Gastrocnemius medialis (tissue), 4 donors: ENCODE measurements at regions not wholly inside any gene's neighbourhood (a gene's known extent, or its start where the extent isn't known, plus 50 kb on each side); places are given as distances from the start of the nearest gene placed in this dataset.

Experiments used
- ATAC-seq, 2 donors: fragments of 150-250 bp; one replicate each; pipeline ENCODE4 v1.9.1; 2016
- DNase-seq, 2 donors: peaks; one replicate each; pipeline ENCODE4 v3.0.0-alpha.2; 2019
- H3K27ac ChIP-seq, 4 donors: fragments of 200-600 bp; sonication (generic); 1 replicate in 1 of 4; 2 replicates in 3 of 4; pipeline ENCODE4 v1.5.1; 2016 to 2018; ENCODE audit warnings: mild to moderate bottlenecking in 2 of 4, moderate library complexity in 1 of 4
- H3K27me3 ChIP-seq, 3 donors: fragments of 200-600 bp; sonication (generic) in 2 of 3; 1 replicate in 1 of 3; 2 replicates in 2 of 3; pipeline versions ENCODE4 v1.5.1 to v1.6.0; 2016 to 2019; ENCODE audit warnings: mild to moderate bottlenecking in 1 of 3, moderate library complexity in 1 of 3
- H3K36me3 ChIP-seq, 2 donors: fragments of 200-600 bp; sonication (generic) in 1 of 2; one replicate each; pipeline ENCODE4 v1.5.1; 2017 to 2018
- H3K4me1 ChIP-seq, 2 donors: fragments of 200-600 bp; sonication (generic) in 1 of 2; one replicate each; pipeline ENCODE4 v1.5.1; 2016 to 2017; ENCODE audit warnings: mild to moderate bottlenecking in 2 of 2
- H3K4me3 ChIP-seq, 4 donors: fragments of 200-600 bp; sonication (generic) in 3 of 4; 1 replicate in 1 of 4; 2 replicates in 3 of 4; pipeline ENCODE4 v1.5.1; 2016 to 2019; ENCODE audit warnings: mild to moderate bottlenecking in 2 of 4
- H3K9me3 ChIP-seq, 3 donors: fragments of 200-600 bp; sonication (generic) in 2 of 3; 1 replicate in 1 of 3; 2 replicates in 2 of 3; pipeline ENCODE4 v1.5.1; 2016 to 2019
- POLR2A ChIP-seq, 2 donors: fragments of 450-650 bp; IDR thresholded peaks; one replicate each; pipeline ENCODE4 v1.6.1; 2017; ENCODE audit warnings: antibody characterized with exemption in 2 of 2, mild to moderate bottlenecking in 2 of 2, moderate library complexity in 2 of 2
- in situ Hi-C, 4 donors: fragments of 200-750 bp; cut with MboI; loops; one replicate each; pipeline versions ENCODE4 v1.15.0 to v1.8.0; 2017; ENCODE audit warnings: low sequenced_read_pairs in 4 of 4
- intact Hi-C: fragments of 100-400 bp; cut with DNase I; formaldehyde crosslinking; loops from one replicate; pipeline ENCODE4 v1.15.1; 2023; ENCODE audit warnings: low total_unique reads
- TF ChIP-seq, protein P1 (sequence below), 5 experiments: fragments of 450-650 bp in 3 of 5; fragments of 200-600 bp in 2 of 5; sonication (generic) in 2 of 5; IDR thresholded peaks in 4 of 5; conservative IDR thresholded peaks in 1 of 5; 1 replicate in 4 of 5; 2 replicates in 1 of 5; pipeline ENCODE4 v1.5.1; 2016 to 2019; ENCODE audit warnings: antibody characterized with exemption in 5 of 5, mild to moderate bottlenecking in 3 of 5, moderate library complexity in 3 of 5

DNA sequence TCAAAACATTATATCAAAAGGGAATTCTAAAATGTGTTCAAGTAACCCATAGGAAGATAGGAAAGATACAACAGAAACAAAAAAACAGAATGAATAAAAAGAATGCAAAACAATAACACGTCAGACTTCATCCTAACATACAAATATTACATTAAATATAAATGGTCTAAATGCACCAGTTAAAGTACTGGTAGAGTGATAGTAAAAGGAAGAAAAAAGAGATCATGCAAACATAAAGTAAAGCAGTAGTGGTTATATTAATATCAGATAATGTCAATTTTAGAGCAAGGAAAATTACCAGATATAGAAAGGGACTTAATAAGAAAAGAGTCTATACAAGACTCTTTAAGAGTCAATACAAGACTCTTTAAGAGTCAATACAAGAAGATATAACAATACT lies 755.7 kb downstream of the MCTP2 start:
- H3K27me3 ChIP-seq, result no peaks in the 10 kb centered on the region
- in situ Hi-C loops, result no loop called here
- no peaks in the 10 kb centered on the region for H3K9me3 ChIP-seq
- intact Hi-C loops, result no loop called here
- no peak for DNase-seq
- no peaks in the 10 kb centered on the region for H3K4me1 ChIP-seq
- H3K36me3 ChIP-seq, result no peaks in the 10 kb centered on the region
- H3K4me3 ChIP-seq, result no peak overlapping the region
- no peak for TF ChIP-seq POLR2A (IDR thresholded peaks at IDR 0.05)
- TF ChIP-seq, protein P1, sequence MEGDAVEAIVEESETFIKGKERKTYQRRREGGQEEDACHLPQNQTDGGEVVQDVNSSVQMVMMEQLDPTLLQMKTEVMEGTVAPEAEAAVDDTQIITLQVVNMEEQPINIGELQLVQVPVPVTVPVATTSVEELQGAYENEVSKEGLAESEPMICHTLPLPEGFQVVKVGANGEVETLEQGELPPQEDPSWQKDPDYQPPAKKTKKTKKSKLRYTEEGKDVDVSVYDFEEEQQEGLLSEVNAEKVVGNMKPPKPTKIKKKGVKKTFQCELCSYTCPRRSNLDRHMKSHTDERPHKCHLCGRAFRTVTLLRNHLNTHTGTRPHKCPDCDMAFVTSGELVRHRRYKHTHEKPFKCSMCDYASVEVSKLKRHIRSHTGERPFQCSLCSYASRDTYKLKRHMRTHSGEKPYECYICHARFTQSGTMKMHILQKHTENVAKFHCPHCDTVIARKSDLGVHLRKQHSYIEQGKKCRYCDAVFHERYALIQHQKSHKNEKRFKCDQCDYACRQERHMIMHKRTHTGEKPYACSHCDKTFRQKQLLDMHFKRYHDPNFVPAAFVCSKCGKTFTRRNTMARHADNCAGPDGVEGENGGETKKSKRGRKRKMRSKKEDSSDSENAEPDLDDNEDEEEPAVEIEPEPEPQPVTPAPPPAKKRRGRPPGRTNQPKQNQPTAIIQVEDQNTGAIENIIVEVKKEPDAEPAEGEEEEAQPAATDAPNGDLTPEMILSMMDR (IDR thresholded peaks at IDR 0.05 in 4 of 5, conservative IDR thresholded peaks at IDR 0.05 in 1 of 5), result no peak
- no peak for ATAC-seq
- no peak overlapping the region for H3K27ac ChIP-seq

DNA sequence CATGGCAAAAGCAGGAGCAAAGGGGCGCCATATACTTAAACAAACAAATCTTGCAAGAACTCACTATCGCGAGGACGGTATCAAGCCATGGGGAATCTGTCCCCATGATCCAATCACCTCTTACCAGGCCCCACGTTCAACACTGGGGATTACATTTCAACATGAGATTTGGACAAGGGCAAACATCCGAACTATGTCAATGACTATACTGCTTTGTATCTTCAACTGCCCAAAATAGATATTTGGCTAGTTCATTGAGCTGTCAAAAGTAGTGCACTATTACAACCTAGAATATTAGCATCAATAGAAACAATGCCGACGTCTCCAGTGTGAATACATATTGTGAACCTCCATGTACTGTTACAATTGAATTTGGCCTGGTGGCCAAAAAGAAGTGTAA lies 760.4 kb downstream of the MCTP2 start:
- H3K27ac ChIP-seq, result no peak overlapping the region
- in situ Hi-C loops, result no loop called here
- ATAC-seq, result no peak
- no peaks in the 10 kb centered on the region for H3K36me3 ChIP-seq
- no peak overlapping the region for H3K4me3 ChIP-seq
- no peak for TF ChIP-seq POLR2A (IDR thresholded peaks at IDR 0.05)
- TF ChIP-seq, protein P1 (IDR thresholded peaks at IDR 0.05 in 4 of 5, conservative IDR thresholded peaks at IDR 0.05 in 1 of 5), result no peak
- intact Hi-C loops, result no loop called here
- no peak for DNase-seq
- no peaks in the 10 kb centered on the region for H3K27me3 ChIP-seq
- no peaks in the 10 kb centered on the region for H3K4me1 ChIP-seq
- H3K9me3 ChIP-seq, result no peaks in the 10 kb centered on the region

DNA sequence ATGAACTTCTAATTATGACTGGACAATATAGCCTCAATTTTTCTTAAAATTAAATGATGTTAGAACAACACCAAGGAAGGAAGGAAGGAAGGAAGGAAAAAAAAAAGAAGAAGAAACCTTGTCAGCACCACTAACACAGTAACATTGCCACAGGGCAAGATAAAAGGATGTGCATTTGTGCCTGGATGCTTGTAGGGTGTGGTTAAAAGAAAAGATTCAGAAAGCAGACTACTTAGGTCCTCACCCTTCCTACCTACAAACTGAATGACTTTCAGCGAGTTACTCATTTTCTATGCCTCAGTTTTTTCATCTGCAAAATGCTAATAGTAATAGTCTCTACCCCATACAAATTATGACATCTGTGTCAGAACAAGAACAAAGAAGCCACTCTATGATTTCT lies 778.3 kb downstream of the MCTP2 start:
- no peaks in the 10 kb centered on the region for H3K27me3 ChIP-seq
- H3K27ac ChIP-seq, result no peak overlapping the region
- ATAC-seq (no peak), DNase-seq (no peak)
- no peaks in the 10 kb centered on the region for H3K4me1 ChIP-seq
- intact Hi-C loops, result no loop called here
- TF ChIP-seq POLR2A (IDR thresholded peaks at IDR 0.05), result no peak
- TF ChIP-seq, protein P1 (IDR thresholded peaks at IDR 0.05 in 4 of 5, conservative IDR thresholded peaks at IDR 0.05 in 1 of 5), result no peak
- in situ Hi-C loops, result no loop called here
- no peaks in the 10 kb centered on the region for H3K36me3 ChIP-seq
- H3K9me3 ChIP-seq, result no peaks in the 10 kb centered on the region
- H3K4me3 ChIP-seq, result no peak overlapping the region

DNA sequence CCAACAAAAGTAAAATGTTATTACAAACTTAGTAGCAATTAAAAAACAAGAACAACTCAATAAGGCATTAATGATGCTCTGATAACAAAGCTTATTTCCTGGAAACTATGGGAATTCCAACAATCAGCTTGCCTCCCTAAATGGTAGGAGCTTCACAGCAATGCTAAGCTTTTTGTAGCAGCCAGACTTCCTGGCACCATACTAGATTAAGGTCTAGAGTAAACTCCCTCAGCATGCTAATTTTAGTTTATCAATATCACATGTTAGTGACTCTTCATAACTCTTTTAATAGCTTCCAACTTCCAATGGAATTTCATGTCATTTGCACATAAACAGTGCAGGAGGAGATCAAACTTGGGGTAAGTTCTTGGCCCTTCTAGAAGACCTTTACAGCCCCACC lies 782.0 kb downstream of the MCTP2 start:
- H3K9me3 ChIP-seq, result no peaks in the 10 kb centered on the region
- in situ Hi-C loops, result no loop called here

More for the DNA sequence above, 782.0 kb downstream of the MCTP2 start:
- no peak for TF ChIP-seq POLR2A (IDR thresholded peaks at IDR 0.05)
- TF ChIP-seq, protein P1 (IDR thresholded peaks at IDR 0.05 in 4 of 5, conservative IDR thresholded peaks at IDR 0.05 in 1 of 5), result no peak
- H3K36me3 ChIP-seq, result no peaks in the 10 kb centered on the region
- H3K27ac ChIP-seq, result no peak overlapping the region
- DNase-seq (no peak), ATAC-seq (no peak)
- no peaks in the 10 kb centered on the region for H3K27me3 ChIP-seq
- H3K4me3 ChIP-seq, result no peak overlapping the region
- intact Hi-C loops, result no loop called here
- H3K4me1 ChIP-seq, result no peaks in the 10 kb centered on the region
